Urothelium cell line (cell line): ENCODE measurements at regions not wholly inside any gene's neighbourhood (a gene's known extent, or its start where the extent isn't known, plus 50 kb on each side); places are given as distances from the start of the nearest gene placed in this dataset.

Experiments
- DNase-seq: peaks from one replicate; pipeline ENCODE4 v3.0.0; 2011; ENCODE audit warnings: low spot score, mixed read lengths
- FAIRE-seq: peaks from 2 replicates; lab custom pipeline; 2011; peaks lifted over from hg19 to GRCh38; lab: Jason Lieb, UNC

GRCh38 chr15:31238906-31239305 is 87.7 kb upstream of the KLF13 start:
- no peak for FAIRE-seq

GRCh38 chr15:31239409-31239808 is 87.2 kb upstream of the KLF13 start:
- no peak for DNase-seq
- FAIRE-seq = no peak

More at GRCh38 chr15:31238906-31239305, 87.7 kb upstream of the KLF13 start:
- no peak for DNase-seq

- FAIRE-seq = no peak
- DNase-seq = no peak
Measured at GRCh38 chr15:31241888-31242522, 84.6 kb upstream of the KLF13 start.

GRCh38 chr15:31243895-31244294 is 82.7 kb upstream of the KLF13 start:
- FAIRE-seq (no peak), DNase-seq (no peak)

GRCh38 chr15:31245135-31245689 is 81.4 kb upstream of the KLF13 start:
- FAIRE-seq (no peak), DNase-seq (no peak)

- DNase-seq = no peak
- no peak for FAIRE-seq
Measured at GRCh38 chr15:31245756-31246155, 80.9 kb upstream of the KLF13 start.

GRCh38 chr15:31247404-31247803 is 79.2 kb upstream of the KLF13 start:
- FAIRE-seq (no peak), DNase-seq (no peak)

GRCh38 chr15:31248263-31248662 is 78.4 kb upstream of the KLF13 start:
- FAIRE-seq (no peak), DNase-seq (no peak)

GRCh38 chr15:31248951-31249350 is 77.7 kb upstream of the KLF13 start:
- DNase-seq (no peak), FAIRE-seq (no peak)

GRCh38 chr15:31250033-31250432 is 76.6 kb upstream of the KLF13 start:
- no peak for DNase-seq
- no peak for FAIRE-seq

GRCh38 chr15:31251165-31251564 is 75.5 kb upstream of the KLF13 start:
- DNase-seq = no peak
- no peak for FAIRE-seq

GRCh38 chr15:31252171-31252785 is 74.4 kb upstream of the KLF13 start:
- DNase-seq = no peak
- FAIRE-seq = no peak

- DNase-seq = no peak
- no peak for FAIRE-seq
Measured at GRCh38 chr15:31254431-31255175, 72.0 kb upstream of the KLF13 start.

- no peak for FAIRE-seq
Measured at GRCh38 chr15:31255176-31255510, 71.5 kb upstream of the KLF13 start.

GRCh38 chr15:31255732-31256377 is 70.8 kb upstream of the KLF13 start:
- no peak for DNase-seq
- FAIRE-seq = no peak

More at GRCh38 chr15:31255176-31255510, 71.5 kb upstream of the KLF13 start:
- DNase-seq = no peak

GRCh38 chr15:31256378-31257265 is 70.0 kb upstream of the KLF13 start:
- DNase-seq (no peak), FAIRE-seq (no peak)

- no peak for DNase-seq
- FAIRE-seq = no peak
Measured at GRCh38 chr15:31257286-31257685, 69.3 kb upstream of the KLF13 start.

GRCh38 chr15:31258260-31258659 is 68.4 kb upstream of the KLF13 start:
- FAIRE-seq (no peak), DNase-seq (no peak)

GRCh38 chr15:31259562-31260252 is 66.9 kb upstream of the KLF13 start:
- FAIRE-seq (no peak), DNase-seq (no peak)
